ENCODE measurements at regions not wholly inside any gene's neighbourhood (a gene's known extent, or its start where the extent isn't known, plus 50 kb on each side); places are given as distances from the start of the nearest gene placed in this dataset.

GRCh38 chr20:59438201-59438600 lies 137.8 kb downstream of the EDN3 start:
- H3K79me2 ChIP-seq (ENCODE audit: control insufficient read depth, insufficient read depth, low read length) = no peaks in the 10 kb centered on the region
- H3K9ac ChIP-seq (ENCODE audit: insufficient read depth in 1 of 2, low read depth in 2 of 2, low read length in 2 of 2) = no peak overlapping the region
- H3K27me3 ChIP-seq (ENCODE audit: control insufficient read depth in 2 of 2, insufficient read depth in 2 of 2, low read length in 2 of 2) = peaks cover 12 to 18% of the 10 kb centered on the region in 2 experiments; a peak in 3 of 5 replicates
- 2% methylated on average over 4 of the region's 4 CpGs for WGBS (ENCODE audit: insufficient coverage, low coverage, missing lambda C conversion rate)
- in situ Hi-C loops (cut with MboI) = no loop called here
- ChIA-PET POLR2A (interaction anchor here (0.5 to 1.4 kb wide), 2 partner anchors 9 to 616 kb away, joined by 3 to 4 read pairs; no protein-coding TSS in a partner anchor), CTCF (ENCODE audit: low intra/inter-chr PET ratio) (no interaction called here)
- H3K9me3 ChIP-seq (replicated peaks; ENCODE audit: control insufficient read depth, insufficient read depth, low read depth, low read length) = no peaks in the 10 kb centered on the region
- H3K4me3 ChIP-seq = no peak overlapping the region
- no peaks in the 10 kb centered on the region for H3K9me1 ChIP-seq (ENCODE audit: control insufficient read depth, insufficient read depth, low read length)
- BruUV-seq (replicated peaks) = no TSS peak
- H3K27ac ChIP-seq (ENCODE audit: extremely low read depth, low read depth, low read length) = no peak overlapping the region
- intact Hi-C loops (cut with micrococcal nuclease) = no loop called here
- H3K36me3 ChIP-seq (ENCODE audit: control insufficient read depth, insufficient read depth, low read length) = no peaks in the 10 kb centered on the region
- no peak for DNase-seq (ENCODE audit: extremely low read depth in 1 of 4, low spot score in 3 of 4)
- H4K20me1 ChIP-seq (replicated peaks; ENCODE audit: control insufficient read depth, insufficient read depth, low read length) = no peaks in the 10 kb centered on the region
- no peak overlapping the region for H3K4me2 ChIP-seq (ENCODE audit: insufficient read depth, low read length)
- ATAC-seq = no peak
- FAIRE-seq = no peak
- H3K4me1 ChIP-seq (replicated peaks in 1 of 2; ENCODE audit: control insufficient read depth in 2 of 2, insufficient read depth in 2 of 2, low read length in 2 of 2) = no peaks in the 10 kb centered on the region
- no peak overlapping the region for H2AFZ ChIP-seq (ENCODE audit: low read depth, low read length)
- TF ChIP-seq ZBTB11 (CRISPR knock-in tag; IDR thresholded peaks at IDR 0.05) (no peak), ZNF699 (CRISPR knock-in tag; IDR thresholded peaks at IDR 0.05; ENCODE audit: insufficient replicate concordance) (no peak), KAT8 (IDR thresholded peaks at IDR 0.05; ENCODE audit: low read depth) (no peak), HOMEZ (CRISPR knock-in tag; IDR thresholded peaks at IDR 0.05) (no peak), CCNT2 (IDR thresholded peaks at IDR 0.05; ENCODE audit: borderline replicate concordance, extremely low read depth, insufficient read length, low read depth, low read length) (no peak), NCOA4 (IDR thresholded peaks at IDR 0.05; ENCODE audit: partially characterized antibody) (no peak), FOSL1 (tag; conservative IDR thresholded peaks at IDR 0.05) (no peak), TRIM25 (IDR thresholded peaks at IDR 0.05; ENCODE audit: borderline replicate concordance) (no peak), GABPB2 (CRISPR knock-in tag; conservative IDR thresholded peaks at IDR 0.05) (no peak), FOXP4 (CRISPR knock-in tag; IDR thresholded peaks at IDR 0.05; ENCODE audit: borderline replicate concordance) (no peak), HMG20A (CRISPR knock-in tag; conservative IDR thresholded peaks at IDR 0.05) (no peak), SP1 (CRISPR knock-in tag; IDR thresholded peaks at IDR 0.05) (no peak), TEAD4 (IDR thresholded peaks at IDR 0.05; ENCODE audit: low read length) (no peak), TEAD4 (CRISPR knock-in tag; IDR thresholded peaks at IDR 0.05; ENCODE audit: borderline replicate concordance) (no peak)

Data from K562 (cell line).